HG02759 (cell line): ENCODE measurements at regions not wholly inside any gene's neighbourhood (a gene's known extent, or its start where the extent isn't known, plus 50 kb on each side); places are given as distances from the start of the nearest gene placed in this dataset.
A peak's percentile ranks its signal among the peaks of the same experiment; 100 is the strongest.

Experiments
- ATAC-seq: cut with Tn5 transposase; IDR thresholded peaks from one replicate; pipeline ENCODE4 v1.9.1; 2021; ENCODE audit warnings: mild to moderate bottlenecking, moderate library complexity; ENCODE audit not compliant: unreplicated experiment

GRCh38 chr6:166733900-166734299 is 106.8 kb upstream of the RPS6KA2 start:
- ATAC-seq, result no peak

- no peak for ATAC-seq
Observed at GRCh38 chr6:166729658-166730057, 102.6 kb upstream of the RPS6KA2 start.

GRCh38 chr6:166728884-166729530 is 102.0 kb upstream of the RPS6KA2 start:
- no peak for ATAC-seq

- ATAC-seq, result no peak
Observed at GRCh38 chr6:166726201-166726600, 99.2 kb upstream of the RPS6KA2 start.

- ATAC-seq, result no peak
Observed at GRCh38 chr6:166725571-166725970, 98.5 kb upstream of the RPS6KA2 start.

- ATAC-seq, result no peak
Observed at GRCh38 chr6:166724576-166724975, 97.5 kb upstream of the RPS6KA2 start.

GRCh38 chr6:166722785-166723184 is 95.7 kb upstream of the RPS6KA2 start:
- no peak for ATAC-seq

GRCh38 chr6:166721576-166721975 is 94.5 kb upstream of the RPS6KA2 start:
- no peak for ATAC-seq

GRCh38 chr6:166720856-166721255 is 93.8 kb upstream of the RPS6KA2 start:
- no peak for ATAC-seq

GRCh38 chr6:166719019-166719418 is 92.0 kb upstream of the RPS6KA2 start:
- ATAC-seq, result no peak

GRCh38 chr6:166718516-166718915 is 91.5 kb upstream of the RPS6KA2 start:
- ATAC-seq, result no peak

- ATAC-seq, result no peak
Observed at GRCh38 chr6:166716910-166717617, 90.0 kb upstream of the RPS6KA2 start.

GRCh38 chr6:166715992-166716391 is 88.9 kb upstream of the RPS6KA2 start:
- no peak for ATAC-seq

- ATAC-seq, result no peak
Observed at GRCh38 chr6:166715065-166715464, 88.0 kb upstream of the RPS6KA2 start.

- no peak for ATAC-seq
Observed at GRCh38 chr6:166714581-166714980, 87.5 kb upstream of the RPS6KA2 start.

GRCh38 chr6:166714187-166714510 is 87.1 kb upstream of the RPS6KA2 start:
- ATAC-seq, result no peak

GRCh38 chr6:166713434-166714186 is 86.6 kb upstream of the RPS6KA2 start:
- ATAC-seq, result no peak

- no peak for ATAC-seq
Observed at GRCh38 chr6:166712286-166713228, 85.5 kb upstream of the RPS6KA2 start.

GRCh38 chr6:166710084-166710483 is 83.0 kb upstream of the RPS6KA2 start:
- ATAC-seq, result no peak

- ATAC-seq, result no peak
Observed at GRCh38 chr6:166708460-166708859, 81.4 kb upstream of the RPS6KA2 start.

GRCh38 chr6:166707045-166707444 is 80.0 kb upstream of the RPS6KA2 start:
- ATAC-seq, result peak; percentile 59
